HG02588 (cell line): ENCODE measurements at regions not wholly inside any gene's neighbourhood (a gene's known extent, or its start where the extent isn't known, plus 50 kb on each side); places are given as distances from the start of the nearest gene placed in this dataset.

Experiments
- ATAC-seq: cut with Tn5 transposase; IDR thresholded peaks from one replicate; pipeline ENCODE4 v1.9.1; 2021; ENCODE audit warnings: mild to moderate bottlenecking, moderate library complexity; ENCODE audit not compliant: unreplicated experiment

DNA sequence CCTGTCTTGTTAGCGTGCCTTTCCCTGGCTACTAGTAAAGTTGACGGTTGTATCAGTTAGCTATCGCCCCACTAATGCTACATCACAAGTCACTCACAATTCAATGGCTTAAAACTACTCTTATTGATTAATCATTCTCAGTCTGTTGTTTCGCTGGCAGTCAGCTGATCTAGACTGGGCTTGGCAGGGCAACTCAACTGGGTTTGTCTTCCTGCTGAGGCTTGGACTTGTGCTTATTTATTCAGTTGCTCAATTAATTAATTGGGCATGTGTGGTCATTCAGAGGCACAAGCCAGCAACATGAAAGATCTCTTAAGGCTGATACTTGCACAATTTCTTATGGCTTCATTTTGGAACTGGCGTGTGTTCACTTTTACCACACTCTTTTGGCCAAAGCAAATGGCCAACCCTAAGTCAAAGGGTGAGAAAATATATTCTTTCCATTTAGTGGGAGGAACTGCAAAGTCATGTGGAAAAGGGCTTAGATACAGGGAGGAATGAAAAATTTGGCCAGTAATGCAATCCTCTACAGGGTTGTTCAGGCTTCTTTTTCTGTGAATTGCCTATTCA, 333.5 kb downstream of the GPR37 start:
- ATAC-seq, result no peak

DNA sequence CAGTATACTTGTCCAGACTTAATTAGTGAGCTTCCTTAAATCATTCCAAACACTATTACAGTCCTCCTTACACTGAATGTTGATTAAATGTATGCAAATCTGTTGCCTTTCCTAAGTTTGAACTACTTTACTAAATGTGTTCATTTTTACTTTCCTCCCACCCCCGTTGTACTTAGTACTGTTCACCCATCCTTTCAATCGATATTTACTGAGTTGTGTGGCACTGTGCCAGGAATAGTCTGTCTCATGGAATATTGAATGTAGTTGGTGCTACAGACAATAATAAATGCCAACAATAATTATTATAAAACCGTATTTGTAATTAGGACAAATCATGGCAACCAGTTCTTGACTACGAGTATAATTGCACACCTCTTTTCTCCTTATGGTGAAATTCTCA, 335.7 kb downstream of the GPR37 start:
- ATAC-seq, result no peak

DNA sequence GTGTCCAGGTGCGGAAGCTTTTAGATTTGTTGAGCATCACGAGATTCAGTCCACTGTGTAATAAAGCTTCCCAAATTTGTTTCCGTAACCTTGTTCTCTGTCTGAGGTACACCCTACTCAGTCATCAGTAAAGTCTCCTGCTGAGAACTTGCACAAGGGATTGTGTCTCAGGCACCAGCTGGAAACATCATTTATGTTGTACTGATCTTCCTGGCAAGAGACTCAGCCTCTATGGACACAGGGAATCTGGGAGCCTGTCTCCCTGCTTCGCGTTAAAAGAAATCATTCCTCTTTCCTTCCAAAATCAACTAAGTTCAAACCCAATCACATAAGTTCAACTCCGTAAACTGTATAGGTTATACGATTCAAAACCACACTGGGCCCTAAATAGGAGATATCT, 336.8 kb downstream of the GPR37 start:
- no peak for ATAC-seq

DNA sequence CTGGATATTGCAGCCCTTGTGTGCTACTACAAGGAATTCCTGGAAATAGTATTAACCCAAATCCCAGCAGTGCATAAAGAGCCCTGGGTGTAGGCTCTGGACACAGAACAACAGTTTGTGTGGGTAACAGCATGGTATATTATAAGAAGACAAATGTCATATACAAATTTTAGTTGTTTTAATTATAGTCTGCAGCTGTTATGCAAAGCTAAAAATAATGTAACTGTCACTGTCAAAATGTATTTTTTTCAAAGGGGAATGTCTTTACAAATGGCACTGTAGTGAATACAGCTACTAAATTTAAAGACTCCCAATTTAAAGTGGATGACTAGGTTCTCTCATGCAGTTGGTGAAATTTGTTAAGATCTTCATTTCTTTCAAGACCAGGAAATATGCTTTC, 339.0 kb downstream of the GPR37 start:
- ATAC-seq, result no peak

DNA sequence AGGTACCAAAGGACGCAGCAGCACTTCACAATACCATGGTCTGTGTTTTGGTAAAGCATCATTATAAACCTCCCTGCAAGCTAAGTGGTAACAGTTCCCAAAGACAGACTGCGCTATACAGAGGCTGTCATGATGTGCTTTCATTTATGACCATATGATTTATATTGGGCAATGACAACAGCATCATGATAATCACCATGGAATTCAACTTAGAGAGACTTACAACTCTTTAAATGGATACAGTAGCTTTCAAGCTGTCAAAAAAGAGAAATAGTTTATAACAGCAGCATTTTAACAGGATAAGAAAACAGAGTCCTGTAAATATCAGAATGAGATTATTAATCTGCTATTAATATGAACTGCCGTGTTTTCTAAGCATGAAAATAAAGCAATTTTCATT, 341.7 kb downstream of the GPR37 start:
- ATAC-seq, result no peak

DNA sequence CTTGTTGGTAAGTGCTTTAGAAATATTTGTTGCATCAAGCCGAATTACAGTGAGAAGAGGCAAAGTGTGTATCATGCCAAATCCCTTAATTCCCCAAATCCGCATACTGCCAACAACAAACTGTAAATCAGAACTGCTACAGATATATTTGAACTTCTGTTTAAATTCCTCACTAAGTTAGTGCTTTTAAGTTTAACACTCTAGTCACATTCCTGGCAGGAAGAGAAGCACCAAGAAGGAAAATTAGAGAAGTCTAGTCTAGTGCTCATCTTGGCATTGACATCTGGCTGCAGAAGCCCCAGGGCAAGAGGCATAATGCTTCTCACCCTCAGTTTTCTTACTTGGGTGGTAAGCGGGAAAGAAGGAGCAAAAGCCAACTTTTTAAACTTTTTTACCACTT, 343.5 kb downstream of the GPR37 start:
- no peak for ATAC-seq

DNA sequence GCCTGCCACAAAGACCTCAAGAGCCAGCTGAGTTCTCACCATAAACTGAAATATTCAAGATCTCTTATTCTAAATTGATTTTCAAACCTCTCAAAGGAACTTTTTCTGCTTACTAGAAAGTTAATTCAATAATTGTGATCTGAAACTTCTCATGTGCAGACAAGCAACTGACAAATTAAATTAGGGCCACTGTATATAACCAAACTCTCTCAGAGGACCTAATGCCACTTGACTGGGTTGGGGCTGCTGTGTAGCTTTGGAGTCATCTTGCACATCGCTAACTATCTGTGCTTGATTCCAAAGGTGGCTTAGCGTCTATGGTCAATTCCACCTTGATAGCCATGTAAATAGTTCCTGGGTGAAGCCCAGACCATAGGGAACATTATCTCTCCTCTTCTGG, 345.2 kb downstream of the GPR37 start:
- ATAC-seq, result no peak

DNA sequence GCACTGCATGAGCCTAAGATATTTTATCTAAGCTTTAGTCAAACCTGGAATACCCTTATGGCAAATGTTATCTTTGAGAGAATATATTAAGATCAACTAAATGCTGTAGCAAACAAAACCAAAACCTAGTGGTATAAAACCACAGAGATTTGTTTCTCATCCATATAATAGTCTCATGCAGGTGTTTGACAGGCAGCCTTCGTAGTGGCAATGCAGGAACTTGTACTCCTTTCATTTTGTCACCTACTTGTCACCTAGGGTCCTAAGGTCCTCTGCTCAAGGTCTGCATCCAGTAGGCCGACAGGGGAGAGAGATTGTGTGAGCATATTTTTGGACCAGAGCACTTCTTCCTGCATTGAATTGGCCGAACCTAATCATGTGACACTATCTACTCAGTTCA, 352.6 kb downstream of the GPR37 start:
- no peak for ATAC-seq

DNA sequence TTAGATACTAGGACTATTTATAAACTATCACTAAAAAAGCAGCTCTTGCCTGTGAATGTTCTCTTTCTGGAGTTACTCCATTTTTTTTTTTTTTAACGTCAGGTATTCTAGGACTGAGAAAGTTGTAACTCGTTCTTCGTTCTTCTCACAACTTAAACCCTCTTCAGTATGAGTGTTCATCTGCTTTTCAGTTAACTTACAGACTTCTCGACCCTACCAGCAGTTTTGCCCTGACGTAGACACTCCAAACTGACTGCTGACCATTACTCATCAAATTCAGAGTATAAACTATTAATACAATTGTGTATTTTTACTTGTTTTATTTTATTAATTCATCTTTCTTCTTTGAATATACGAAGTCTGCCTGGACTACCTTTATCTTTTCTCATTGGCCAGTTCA, 353.1 kb downstream of the GPR37 start:
- no peak for ATAC-seq

DNA sequence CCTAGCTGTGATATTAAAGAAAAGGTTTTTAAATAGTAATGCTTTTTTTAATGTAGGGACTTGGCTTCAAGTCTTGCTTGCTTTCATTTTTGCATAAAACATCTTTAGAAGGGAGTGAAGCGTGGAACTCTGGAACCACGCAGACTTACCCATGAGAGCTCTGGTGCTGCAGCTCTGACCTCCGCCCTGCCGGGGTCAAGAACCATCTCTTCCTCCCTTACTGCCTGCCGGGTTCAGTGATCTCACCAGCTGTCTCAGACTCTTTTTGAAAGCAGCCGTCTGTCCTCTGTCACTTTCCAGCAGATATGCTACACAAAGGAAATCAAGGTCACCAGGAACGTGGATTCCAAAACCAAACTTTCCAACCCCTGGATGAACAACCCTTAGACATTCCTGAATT, 353.8 kb downstream of the GPR37 start:
- ATAC-seq, result no peak

DNA sequence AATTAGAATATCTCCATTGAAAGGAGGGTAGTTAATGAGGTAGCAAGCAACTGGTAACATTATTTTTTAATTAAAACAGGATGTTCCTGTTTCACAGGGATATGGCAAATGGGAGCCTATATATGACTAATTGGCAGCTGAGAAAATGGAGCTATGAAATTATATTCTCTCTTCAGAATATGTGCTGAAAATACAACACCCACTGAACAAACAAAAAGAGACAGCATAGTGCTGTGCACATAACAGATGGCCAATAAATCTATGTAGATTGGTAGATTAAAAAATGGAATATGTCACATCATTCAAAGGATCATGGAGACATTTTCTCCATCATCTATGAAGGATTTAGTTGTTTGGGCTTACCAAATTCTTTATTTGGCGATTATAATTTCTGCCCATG, 362.0 kb downstream of the GPR37 start:
- ATAC-seq, result no peak

DNA sequence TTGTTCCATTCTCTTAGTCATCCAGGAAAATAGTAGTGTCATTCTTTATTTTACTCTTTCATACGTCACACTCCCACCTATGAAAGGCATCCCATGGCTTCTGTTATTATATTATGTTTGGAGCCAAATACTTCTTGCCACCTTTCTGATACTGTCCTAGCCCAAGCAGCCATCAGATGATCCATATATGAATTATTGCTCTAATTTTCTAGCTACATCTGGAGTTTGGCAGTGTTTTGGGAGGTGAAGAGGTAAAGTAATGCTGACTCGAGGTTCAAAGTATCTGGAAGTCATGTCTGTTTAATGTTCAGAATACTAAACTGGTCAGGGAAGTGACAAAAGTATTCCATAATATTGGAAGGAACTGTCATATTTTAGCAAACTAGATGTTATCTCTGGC, 362.5 kb downstream of the GPR37 start:
- ATAC-seq, result no peak

DNA sequence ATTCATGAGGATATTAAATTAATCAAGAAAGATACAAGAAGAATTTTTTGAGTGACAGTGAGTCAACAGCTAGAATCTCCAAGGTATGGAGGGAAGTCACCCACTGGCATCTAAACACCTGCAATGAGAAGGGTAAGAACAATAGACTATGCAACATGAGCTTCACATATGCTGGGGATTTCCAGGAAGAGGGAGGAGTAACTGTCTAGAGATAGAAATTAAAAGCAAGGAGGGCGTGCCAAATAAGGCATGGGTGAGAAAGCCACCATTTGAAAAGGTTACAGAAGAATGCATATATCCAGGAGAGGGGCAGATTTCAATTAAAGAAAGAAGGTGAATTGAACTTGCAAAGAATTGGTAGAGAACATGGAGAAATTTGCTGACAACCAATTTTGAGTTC, 365.7 kb downstream of the GPR37 start:
- peak; percentile 70 for ATAC-seq

DNA sequence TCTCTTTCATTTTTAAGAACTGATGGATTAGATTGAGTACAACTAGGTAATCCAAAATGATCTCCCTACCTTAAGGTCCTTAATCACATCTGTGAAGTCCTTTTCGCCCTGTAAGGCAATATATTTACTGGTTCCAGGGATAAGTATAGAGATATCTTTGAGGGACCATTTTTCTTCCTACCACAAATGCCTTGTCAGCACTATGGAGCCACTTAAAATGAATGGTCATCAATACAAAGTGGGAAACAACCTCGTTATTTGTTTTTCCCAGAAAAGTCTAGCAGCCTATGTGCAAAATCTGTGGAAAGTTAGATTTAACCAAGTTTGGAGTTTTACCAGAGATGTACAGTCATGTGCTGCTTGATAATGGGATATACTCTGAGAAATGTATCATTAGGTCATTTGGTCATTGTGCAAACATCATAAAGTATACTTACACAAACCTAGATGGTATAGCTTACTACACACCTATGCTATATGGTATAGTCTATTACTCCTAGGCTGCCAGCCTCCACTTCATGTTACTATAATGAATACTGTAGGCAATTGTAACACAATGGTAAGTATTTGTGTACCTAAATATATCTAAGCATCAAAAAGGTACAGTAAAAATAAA, 366.2 kb upstream of the TMEM229A start:
- ATAC-seq, result no peak

DNA sequence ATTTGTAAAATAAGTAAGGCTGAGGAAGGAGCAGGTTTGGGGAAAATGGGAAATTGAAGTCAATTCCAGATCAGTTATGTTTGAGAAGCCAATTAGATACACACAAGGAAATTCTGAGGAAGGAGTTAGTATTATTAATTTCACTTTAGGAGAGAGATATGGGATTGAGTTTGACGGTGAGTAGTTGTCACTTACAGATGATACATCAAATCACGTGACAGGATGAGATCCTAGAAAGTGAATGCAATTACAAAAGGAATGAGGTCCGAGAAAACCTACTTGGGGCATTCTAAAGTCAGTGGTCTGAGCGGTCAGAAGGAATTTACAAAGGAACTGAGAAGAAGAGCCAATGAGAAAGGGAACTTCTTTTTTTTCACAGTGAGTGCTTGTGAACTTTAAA, 364.3 kb upstream of the TMEM229A start:
- no peak for ATAC-seq

DNA sequence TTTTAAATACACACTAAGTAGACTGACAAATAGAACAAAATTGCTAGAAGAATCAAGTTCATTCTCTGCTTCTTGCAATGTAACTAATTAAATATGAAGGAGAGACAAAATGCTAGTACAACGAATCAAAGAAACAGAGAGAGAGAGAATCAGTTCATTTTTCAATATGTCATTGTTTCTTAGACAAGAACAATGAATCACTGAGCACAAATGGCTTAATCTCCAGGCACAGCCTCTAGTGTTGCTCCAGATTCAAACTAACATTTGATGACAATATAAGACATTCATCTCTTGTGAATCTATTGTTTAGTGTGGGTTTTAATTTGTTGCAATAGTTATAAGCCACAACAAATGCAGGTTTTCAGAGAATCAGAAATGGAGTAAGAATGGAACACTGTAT, 357.4 kb upstream of the TMEM229A start:
- ATAC-seq, result no peak

DNA sequence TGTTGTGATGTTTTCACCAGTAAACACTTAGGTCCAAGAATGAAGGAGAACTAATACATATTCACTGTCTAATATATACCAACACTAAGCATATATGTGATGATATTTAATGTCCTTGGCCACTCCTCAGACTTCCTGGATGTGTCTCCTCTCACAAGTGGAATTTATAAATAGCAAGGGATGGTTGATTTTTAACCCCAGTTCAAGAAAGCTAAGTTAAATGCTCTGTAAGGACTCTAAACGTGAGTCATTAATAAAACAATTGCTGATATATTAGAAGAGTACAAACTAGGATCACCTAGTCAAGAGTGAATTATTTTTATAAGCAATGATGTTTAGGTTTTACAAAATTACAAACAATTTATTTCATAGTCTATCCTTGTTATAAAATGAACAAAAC, 355.9 kb upstream of the TMEM229A start:
- ATAC-seq, result no peak

DNA sequence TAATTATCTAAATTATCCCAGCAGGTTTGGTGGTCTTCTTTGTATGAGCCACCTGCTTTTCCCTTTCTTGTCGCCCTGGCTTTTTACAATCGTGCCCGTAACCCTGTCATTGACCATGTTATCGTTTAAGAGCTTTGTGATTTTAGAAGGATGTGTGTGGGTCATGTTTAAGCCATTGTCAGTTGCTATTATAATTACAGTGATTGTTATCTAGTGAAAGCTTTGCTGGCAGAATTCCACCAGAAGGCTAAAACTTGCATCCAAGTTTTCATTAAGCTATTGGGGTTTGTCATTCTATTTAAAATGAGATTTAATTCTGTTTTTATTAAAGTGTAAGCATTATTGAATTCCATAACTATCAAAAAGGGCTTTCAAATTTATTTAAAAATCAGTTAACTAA, 354.2 kb upstream of the TMEM229A start:
- ATAC-seq, result no peak

DNA sequence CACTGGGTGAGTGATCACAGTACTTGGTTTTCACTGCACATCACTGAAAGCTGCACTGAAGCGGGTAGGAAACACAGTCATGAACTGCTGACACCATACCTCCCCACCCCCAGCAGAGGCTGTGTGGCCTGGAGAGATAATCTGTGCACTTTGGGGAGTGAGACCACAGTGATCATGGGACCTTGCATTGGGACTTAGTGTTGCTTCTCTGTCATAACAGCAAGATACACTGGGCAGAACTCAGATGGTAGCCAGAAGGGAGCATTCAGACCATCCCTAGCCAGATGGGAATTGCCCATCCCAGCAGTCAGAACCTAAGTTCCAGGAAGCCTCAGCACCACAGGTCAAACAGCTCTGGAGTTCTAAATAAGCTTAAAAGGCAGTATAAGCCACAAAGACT, 346.4 kb upstream of the TMEM229A start:
- no peak for ATAC-seq

DNA sequence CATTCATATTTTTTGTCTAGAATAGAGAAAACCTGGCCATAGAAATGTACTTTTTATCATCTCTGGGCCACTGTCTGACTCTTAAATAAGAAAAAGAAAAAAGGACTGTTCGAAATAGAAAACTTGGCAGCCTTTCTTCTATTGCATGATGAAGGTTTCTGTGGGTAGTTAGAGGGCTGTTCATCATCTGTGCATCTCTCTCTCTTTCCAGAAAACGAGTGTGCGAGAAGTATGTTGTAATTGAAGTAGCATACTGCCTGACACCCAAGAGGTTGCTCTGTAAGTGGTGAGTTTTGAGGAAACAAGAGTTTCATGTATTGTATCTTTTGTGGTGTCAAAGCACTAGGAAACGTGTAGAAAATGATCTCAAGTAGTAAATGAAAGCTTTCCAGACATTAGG, 343.2 kb upstream of the TMEM229A start:
- no peak for ATAC-seq

DNA sequence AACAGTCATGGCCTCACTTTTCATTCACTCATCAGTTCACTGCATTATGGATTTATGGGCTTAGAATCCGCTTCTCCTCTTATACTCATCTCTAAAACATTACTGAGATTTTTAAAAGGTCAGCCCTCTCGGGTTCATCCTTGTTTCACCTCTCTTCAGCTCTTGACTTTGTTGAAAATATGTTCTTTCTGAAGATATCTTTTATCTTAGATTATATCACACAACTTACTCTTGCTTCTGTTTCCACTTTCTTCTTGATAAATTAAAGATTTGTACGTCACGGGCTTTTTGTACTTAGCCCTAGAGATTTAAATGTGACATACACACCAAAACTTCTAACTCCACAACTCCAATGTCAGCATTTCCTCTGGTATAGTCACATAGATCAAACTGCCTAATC, 342.5 kb upstream of the TMEM229A start:
- no peak for ATAC-seq

DNA sequence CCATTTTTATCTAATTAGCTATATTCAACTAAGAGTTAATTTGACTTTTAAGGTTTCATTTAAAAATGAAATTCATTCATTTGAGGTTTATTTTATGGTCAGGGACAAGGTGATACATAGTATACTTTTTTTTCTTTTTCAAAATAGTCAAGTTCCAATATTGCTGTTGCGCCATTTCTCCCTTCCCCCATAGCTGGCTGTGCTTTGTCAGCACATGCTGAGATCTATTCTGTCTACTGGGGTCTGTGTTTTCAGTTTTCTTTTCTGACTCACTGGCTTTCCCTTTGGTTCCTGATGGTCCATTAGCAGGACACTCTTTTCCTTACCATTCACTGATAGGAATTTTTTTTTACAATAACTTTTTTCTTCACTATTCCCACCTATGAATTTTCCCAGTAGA, 336.4 kb upstream of the TMEM229A start:
- no peak for ATAC-seq

DNA sequence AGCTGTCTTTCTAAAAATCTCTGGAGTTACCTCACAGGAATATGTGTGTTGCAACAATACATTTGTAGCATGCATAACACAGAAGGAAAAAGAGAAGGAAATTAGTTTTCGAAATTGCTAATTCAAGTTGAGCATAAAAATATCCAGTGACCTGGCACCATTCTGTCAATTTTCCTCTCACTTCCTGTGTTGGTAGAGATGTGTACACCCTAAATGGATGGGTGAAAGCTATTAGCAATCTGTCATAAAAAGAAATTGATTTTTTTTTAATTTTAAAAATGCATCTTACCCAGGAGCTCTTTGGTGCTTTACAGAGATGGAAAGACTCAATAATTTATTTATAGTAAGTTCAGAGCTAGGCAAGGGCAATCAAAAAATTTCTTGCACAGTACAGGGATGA, 333.3 kb upstream of the TMEM229A start:
- ATAC-seq, result no peak
